HK-2 (cell line): ENCODE measurements at regions not wholly inside any gene's neighbourhood (a gene's known extent, or its start where the extent isn't known, plus 50 kb on each side); places are given as distances from the start of the nearest gene placed in this dataset.
"Not testable (repeated sequence)": the region's sequence is repeated elsewhere in the genome, so short reads cannot be mapped to it uniquely, and the experiment has no call there.

ENCODE experiments used
- DNase-seq: peaks from one replicate; pipeline ENCODE4 v3.0.0-alpha.2; 2018; ENCODE audit not compliant: unreplicated experiment

DNA sequence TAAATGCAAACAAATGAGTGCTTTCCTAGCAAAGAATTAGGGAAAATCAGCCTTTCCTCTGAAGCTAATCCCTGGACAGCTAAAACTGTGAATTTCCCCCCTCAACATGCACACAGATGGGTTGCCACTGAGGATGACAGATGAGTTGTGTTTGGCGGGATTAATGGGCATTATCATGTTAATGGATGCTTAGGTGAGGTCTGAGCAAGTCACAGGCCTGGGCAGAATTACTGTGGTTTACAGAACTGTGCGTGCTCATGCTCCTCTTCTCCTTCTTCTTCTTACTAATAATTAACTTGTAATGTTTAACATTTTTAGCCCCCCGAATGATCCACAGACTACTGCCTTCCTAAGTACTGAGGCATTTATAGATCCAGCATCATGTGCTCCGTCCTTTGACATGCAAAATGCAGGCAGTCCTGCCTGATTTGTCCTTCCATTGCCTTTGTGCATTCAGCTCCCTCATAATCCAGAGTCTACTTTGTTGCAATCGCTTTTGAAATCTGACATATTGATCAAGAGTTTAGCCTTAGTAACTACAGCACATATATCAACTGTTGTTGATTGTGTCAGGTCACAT, 753.4 kb upstream of the MMS22L start:
- DNase-seq, result no peak

DNA sequence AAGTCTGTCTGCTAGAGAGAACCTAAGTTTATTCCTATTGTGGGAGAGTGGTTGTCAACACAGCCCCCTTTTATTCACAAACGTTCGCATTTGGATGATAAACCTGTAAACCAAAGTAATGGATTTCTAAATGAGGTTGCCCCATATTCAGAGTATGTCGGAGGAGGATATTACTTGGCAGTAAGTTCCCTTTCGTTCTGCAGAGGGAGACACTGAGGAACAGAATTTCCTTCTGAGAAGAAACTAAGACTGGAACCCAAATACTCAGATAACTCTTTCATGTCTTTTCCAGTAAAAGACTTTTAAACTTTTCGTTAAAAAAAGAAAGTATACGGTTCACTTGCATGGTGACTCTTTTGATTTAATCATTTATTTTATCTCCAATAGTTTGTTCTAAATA, 754.6 kb upstream of the MMS22L start:
- DNase-seq, result no peak

DNA sequence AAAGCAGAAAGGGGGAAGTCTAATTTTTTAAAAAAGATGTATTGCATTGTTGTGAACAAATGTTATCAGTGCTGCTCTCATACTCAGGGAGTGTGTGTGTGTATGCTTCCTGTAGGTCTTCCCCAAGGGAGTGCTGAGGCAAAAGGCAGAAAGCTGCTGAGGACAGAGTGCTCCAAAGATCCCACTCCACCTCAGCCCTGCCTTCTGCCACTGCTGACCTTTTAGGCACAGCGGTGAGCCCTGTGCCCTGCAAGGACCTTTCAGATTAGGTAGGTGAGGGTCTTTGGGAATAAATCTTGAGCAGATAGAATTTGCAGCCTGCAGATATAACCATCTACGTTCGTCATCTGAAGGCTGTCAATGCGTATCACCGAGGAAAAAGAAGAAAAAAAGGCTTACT, 756.4 kb upstream of the MMS22L start:
- no peak for DNase-seq

DNA sequence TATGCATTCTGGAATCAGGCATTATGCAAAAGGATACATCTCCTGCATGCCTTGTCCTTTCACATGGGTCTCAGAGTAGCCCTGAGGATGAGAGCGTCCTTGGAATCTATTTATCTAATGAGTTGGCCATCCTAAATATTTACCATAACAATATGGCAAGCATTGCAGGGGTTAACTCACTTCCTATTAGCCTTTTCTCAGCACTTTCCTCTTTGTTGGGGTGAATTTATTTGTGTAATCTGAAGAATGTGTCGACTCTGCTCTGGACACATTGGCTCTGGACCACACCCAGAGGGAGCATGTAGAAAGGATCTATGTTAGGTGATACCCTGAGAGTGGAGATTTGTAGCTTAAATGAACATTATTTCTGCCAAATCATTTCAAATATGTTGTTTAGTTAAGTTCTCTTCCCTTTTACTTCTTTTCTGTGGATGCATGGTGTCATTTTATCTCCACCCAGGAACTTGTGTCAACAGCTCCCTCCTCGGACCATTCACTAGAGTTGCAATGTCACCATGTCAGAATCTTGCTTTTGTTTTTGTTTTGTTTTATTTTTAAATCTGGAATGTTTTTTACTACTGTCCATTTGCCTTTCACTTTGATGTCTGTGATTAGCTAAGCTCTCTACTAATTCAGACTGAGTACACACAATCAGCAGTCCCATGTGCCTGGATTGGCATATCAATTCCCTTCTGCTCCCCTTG, 757.0 kb upstream of the MMS22L start:
- DNase-seq, result no peak

DNA sequence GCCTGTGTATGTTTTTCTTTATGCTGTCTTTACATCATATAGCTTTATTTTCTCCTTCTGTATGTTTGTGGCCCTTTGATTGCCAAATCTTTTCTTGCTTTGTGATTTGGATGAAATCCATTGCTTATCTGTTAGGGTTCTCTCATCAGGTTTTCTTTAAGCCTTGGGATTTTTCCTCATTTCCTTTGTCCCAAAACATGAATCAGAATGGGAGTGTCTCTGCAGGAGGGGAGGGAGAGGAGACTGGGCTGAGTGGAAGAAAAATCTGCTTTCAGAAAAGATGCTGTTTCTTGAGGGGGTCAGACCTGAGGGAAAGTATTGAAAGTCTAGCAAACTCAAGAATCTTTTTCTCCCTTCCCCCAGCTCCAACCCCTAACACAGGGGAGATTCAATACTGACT, 758.0 kb upstream of the MMS22L start:
- no peak for DNase-seq

DNA sequence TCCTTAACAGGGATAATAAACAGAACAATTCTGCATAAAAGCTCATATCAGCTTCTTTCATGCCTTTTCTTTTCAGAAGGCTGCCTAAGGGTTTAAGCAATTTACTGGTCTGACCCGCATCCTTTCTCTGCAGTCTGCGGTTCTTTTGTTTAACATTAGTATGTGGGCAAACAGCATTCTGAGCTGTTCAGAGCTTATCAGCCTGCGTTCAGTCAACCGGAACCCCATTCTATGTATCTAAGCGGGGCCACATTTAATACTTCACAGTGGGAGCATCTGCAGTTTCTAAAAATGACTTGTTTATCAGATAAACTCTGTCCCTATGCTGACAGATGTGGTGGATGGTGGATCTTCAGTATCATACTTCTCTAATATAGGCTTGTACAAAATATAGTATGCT, 758.9 kb upstream of the MMS22L start:
- DNase-seq, result no peak

DNA sequence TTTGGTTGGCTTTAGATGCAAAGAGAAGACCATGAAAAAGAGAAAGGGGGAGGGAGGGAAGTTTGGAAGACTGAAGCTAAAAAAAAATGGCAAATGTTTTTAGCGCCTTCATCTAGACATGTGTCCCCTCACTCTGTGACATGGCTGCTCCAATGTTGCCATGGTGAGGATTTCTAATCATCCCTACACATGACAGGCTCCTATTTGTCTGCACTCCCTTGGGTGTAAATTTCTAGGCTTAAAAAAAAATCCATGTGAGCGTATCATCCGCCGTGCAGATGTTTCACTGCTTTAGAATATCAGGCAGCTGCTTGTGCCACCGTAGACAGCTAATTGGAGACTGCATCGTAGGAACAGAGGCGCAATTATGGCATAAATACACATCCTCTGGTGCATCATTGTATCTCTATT, 761.1 kb upstream of the MMS22L start:
- DNase-seq, result no peak

DNA sequence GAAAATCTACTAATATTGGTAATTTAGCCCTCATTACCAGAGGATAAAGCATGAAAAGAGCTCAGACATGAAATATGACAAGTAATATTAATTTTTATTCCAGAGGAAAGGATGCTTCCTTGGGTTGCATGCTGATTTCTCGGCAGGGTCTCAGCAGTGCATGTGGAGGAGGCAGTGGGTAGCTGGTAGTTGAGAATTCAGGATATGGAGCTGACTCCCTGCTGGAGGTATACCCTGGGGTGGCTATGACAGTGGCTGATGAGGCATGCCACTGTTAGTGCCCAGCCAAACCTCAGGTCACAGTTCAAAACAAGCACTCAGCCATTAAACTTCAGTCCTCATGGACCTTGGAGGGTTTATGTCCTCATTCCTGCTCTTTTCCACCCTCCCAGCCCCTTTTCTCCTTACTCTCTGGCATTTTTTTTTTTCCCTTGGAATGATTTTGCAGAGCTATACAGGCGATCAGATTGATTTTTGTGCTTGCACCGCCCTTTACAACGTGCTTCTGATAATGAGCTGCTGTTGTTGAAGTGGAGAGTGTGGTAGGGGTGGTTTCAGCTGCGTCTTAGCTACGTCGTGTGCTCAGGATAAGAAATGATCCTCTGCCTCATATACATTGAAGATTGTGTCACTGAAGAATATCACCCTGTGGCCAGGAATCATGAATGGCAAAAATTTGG, 761.9 kb upstream of the MMS22L start:
- DNase-seq, result no peak

DNA sequence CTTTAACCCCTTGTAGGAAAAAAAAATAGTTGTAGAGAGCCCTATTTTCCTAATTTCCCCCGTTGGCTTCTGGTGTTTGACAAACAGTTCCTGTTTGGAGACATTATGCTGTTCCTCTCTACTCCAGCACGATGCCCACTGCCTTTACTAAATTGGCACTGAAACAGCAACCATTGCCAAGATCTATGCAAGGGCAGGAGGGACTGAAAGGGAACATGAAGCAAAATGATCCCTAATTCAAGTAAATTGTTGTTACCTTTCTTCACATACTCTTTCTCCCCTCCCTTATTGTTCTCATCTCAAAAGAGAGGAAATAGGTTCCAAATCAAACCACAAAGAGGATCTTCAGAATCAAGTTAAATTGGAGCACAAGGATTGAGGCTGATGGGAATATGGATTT, 764.1 kb upstream of the MMS22L start:
- DNase-seq, result no peak

DNA sequence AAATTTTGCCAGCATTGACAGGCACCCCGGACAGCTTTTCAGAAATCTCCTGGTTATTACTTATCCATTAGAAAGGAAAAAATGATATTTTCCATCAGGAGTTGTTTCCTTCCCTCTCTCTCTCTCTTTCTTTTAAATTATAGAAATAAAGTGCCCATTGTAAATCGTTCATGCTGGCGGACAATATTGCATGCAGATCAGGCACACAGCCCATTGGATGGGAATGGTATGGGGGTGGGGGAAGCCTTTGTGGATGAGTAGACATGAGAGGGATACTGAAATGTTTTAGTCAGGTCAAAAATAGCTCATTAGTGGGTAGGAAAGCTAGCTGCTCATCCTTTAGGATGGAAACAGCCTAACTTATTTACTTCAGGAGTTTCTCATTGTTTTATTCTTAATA, 764.9 kb upstream of the MMS22L start:
- no peak for DNase-seq

DNA sequence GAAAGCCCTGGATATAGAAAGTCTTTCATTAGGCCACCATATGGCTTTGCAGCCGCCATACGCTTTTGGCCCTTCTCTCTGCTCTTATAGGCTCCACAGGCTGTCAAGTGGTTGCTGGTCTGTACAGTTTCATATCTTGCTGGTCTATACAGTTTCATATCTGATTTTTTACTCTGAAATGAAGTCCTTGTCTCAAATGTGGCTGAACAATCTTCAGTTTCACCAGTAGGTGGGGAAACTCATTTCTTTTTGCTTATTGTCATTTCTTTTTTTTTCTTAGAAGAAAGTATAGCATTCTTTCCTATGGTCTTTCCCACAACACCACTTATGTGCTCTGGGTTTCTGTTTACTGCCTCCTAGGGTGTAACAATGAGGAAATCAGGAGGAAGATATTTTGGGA, 771.4 kb upstream of the MMS22L start:
- DNase-seq, result no peak

DNA sequence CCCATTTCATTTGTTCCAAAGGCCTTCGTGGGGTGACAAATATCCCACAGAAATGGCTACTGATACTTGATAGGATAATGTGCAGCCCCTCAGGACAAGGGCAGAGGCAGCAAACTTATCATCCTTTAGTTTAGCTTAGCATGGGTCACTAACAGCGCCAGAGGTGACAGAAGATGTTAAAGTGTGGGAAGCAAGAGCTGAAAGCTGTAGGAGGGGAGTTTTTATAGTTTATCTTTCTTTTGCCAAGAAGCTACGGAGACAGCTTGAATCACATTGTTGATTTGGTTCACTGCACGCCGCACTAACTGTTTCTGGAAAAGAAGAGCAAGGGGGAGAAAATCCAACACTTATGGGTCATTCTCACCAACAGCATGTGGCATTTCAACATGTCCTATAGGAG, 773.9 kb upstream of the MMS22L start:
- DNase-seq, result no peak

DNA sequence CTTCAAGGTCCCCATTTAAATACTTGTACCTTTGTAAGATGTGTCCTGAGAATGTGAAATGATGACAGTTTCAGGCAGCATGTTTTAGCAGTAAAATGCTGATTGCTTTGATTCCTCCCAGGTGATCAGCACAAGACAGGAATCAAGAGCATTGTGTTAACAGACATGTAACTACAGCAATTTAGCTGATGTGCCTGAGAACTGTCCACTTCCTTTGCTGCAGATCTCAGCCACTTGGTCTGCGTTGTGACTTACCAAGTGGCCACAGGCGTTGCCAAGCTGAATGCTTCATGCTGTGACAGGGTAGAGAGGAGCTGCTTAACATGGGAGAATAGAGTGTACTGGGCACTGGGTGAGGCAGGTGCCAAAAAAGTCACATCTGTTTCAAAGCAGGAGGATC, 767.0 kb upstream of the POU3F2 start:
- no peak for DNase-seq

DNA sequence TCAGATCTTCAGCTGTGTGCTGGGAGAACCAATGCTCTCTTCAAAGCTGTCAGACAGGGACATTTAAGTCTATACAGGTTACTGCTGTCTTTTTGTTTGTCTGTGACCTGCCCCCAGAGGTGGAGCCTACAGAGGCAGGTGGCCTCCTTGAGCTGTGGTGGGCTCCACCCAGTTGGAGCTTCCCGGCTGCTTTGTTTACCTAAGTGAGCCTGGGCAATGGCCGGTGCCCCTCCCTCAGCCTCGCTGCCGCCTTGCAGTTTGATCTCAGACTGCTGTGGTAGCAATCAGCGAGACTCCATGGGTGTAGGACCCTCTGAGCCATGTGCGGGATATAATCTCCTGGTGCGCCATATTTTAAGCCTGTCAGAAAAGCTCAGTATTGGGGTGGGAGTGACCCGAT, 745.8 kb upstream of the POU3F2 start:
- DNase-seq, result not testable (repeated sequence)

DNA sequence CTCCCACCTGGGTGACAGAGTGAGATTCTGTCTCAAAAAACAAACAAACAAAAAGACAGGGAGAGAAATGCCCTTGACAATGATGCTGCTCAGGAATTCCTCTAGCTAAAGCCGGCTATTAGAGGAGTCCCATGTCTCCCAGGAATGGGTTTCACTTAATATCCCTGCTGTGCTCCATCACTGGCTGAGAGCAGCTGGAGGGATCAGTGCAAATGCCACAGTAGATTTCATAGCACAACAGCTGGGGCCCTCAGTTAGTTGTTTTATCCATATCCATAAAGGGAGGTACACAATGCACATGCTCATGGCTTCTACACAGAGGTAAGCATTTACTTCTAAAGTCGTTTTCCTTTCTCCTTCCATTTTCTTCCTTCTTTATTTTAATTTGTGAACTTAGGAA, 742.0 kb upstream of the POU3F2 start:
- no peak for DNase-seq

DNA sequence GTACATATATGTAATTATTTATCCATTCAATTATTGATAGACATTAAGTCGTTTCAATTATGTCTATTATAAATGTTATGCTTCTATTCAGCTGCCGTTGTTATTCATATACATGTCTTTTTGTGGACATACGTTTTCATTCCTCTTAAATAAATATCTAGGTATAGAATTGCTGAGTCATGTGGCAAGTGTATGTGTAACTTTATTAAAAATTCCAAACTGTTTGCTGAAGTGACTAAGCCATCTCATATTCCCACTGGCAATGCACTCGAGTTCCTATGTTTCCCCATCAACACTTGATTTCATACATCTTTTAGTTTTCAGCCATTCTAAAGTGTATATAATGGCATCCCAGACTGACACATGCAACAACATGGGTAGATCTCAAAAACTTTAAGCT, 739.7 kb upstream of the POU3F2 start:
- no peak for DNase-seq

DNA sequence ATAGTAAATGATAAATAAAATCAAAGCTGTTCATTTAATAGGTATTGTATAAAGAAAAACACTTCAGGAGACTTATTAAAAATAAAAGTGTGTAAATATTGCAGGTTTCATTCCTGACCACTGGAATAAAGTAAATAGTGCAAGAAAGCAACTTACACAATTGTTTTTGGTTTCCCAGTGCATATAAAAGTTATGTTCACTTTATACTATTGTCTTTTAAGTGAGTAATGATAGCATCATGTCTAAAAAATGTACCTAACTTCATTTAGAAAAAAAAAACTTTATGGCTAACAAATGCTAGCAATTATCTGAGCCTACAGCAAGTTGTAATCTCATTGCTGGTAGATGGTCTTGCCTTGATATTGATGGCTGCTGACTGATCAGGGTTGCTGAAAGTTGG, 726.6 kb upstream of the POU3F2 start:
- DNase-seq, result no peak

DNA sequence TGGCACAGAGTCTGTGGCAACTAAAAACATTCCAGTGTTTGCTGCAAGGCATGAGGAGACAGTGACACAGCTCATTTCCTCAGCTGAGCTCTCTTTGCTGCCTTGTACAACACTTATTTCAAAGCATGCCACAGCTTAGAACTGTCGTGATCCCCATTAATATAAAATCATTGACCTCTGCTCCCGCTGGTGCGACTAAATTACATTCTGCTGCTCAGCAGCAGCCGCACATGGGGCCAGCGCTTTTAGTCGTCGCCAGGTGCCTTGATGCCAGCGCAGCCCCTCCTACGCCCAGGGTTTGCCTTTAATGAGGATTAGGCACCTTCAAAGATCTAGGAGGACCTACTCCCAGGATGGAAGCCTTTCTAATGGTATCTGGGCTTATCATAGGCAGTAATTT, 717.9 kb upstream of the POU3F2 start:
- no peak for DNase-seq

DNA sequence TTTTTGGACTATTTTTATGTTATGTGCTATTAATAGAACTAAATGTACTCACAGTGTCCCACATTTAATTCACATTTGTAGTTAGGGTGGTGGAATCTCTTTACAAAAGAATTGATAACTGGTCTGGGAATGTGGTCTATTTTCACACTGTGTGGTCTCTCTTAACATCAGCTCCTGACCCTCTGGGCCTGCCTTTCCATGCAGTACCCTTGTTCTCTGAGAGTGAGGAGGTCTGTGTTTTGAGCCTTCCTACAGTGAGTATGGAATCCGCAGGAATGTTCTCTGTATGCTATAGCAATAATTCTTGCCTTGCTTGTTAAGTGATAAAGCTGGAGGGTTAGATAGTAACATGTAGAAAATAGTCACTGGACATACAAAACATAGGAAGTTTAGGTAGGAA, 717.3 kb upstream of the POU3F2 start:
- no peak for DNase-seq

DNA sequence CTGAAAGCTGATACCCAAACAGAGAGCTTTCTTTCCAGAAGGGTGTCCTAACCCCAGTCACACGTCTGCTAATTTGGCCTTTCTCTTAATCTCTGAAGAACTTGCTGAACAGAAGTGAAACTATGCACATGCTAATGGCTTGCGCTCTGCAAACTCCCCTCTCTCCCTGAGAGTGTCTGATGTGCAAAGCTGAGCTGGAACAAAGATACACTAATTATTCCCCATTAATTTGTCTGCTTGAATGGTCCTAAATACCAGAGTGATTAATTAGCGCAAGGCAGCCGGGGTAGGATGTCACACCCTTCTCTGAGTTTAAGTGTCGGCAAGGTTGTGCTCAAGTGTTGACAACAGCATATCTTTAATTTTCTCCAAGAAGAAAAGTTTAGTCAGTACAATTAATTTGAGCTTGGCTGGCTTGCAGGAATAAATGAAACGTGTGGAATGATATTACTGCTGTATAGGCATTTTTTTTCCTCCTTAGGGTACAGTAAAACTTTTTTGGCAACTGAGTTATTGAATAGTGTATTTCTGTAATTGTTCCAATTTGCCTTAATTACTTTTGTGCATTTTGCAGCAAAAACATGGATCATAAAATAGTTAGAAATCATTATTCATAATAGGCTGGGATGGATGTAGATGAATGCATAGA, 715.9 kb upstream of the POU3F2 start:
- no peak for DNase-seq

DNA sequence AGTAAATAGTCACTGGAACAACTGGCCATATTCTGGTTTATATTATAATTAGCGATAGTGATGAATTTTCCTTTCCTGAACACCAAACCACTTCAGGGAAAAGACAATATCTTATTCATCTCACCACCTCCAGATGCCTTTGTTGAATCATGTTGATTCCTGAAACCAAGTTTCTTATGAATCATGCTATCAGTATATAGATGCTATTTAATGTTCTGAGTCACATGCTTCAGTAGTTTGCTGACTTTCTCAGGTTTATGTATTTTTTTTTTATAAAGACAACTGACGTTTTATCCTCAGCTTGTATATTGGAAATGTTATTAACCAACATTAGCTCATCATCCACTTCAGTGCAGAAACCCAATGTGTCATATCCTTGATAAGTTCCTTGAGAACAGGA, 710.2 kb upstream of the POU3F2 start:
- no peak for DNase-seq

DNA sequence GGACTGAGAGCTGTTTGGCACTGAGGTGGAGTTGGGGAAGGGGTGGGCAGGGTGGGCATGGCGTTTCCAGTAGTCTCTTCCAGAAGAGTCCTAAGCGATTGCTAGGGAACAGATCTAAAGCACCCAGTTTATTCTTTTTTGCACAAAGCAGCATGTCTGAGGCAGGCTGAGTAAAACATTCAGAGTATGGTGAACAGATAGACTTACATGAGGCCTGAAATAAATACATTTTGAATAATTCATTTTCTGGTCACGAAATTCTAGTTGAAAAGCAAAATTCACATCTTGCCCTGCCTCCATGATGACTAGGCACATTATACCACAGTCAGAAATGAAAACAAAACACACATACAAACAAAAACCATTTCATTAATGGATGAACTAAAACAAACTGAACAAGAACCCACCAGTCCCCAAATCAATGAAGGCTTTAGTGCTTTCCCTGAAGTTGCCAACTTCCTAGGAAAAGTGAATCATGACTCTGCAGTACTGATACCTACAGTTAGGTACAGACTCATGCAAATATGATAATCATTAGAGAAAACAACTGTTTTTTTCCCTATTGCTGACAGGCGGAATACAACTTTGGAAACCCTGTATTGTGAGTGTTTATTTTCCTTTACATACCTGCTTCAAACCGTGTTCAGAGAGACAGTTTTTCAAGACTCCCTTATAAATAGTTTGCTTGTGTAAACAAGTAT, 702.9 kb upstream of the POU3F2 start:
- no peak for DNase-seq
